ENCODE measurements at regions not wholly inside any gene's neighbourhood (a gene's known extent, or its start where the extent isn't known, plus 50 kb on each side); places are given as distances from the start of the nearest gene placed in this dataset.

- TF ChIP-seq CTCF (IDR thresholded peaks at IDR 0.05) (no peak), ZFX (IDR thresholded peaks at IDR 0.05; ENCODE audit: borderline replicate concordance) (no peak)
Observed at GRCh38 chr1:60876952-60877351, 205.4 kb upstream of the NFIA start.
